ENCODE measurements at regions not wholly inside any gene's neighbourhood (a gene's known extent, or its start where the extent isn't known, plus 50 kb on each side); places are given as distances from the start of the nearest gene placed in this dataset.
A peak's percentile ranks its signal among the peaks of the same experiment; 100 is the strongest.

DNA sequence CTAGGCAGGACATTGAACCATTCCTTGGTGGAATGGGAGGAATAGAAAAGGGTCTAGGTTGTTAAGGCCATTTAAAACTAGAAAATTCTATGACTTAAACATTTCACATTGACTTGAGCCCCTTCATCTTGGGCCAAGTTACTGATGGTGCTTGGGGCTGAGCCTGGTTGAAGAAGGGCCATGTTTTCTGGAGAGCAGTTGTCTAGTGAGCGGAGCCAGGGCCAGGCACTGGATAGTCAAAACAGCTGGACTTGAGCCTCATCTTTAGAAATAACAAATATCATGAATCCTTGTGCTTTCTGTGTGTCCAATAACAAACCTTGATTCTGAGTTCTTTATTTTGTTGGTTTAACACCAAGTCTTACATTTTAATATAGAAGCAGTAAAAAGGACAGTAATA, 134.6 kb upstream of the TCF21 start (continued):
- TF ChIP-seq RARB (CRISPR knock-in tag; IDR thresholded peaks at IDR 0.05) (no peak), CHD2 (IDR thresholded peaks at IDR 0.05; ENCODE audit: low read length, partially characterized antibody) (no peak), RCOR1 (IDR thresholded peaks at IDR 0.05; ENCODE audit: low read depth, low read length) (no peak), ZFP36 (IDR thresholded peaks at IDR 0.05; ENCODE audit: borderline replicate concordance, partially characterized antibody) (no peak), PHF8 (IDR thresholded peaks at IDR 0.05; ENCODE audit: borderline replicate concordance, low read depth) (no peak), ZC3H11A (IDR thresholded peaks at IDR 0.05) (no peak), MAZ (IDR thresholded peaks at IDR 0.05; ENCODE audit: borderline replicate concordance, low read depth, low read length) (no peak)
- TF ChIP-seq, protein P1, sequence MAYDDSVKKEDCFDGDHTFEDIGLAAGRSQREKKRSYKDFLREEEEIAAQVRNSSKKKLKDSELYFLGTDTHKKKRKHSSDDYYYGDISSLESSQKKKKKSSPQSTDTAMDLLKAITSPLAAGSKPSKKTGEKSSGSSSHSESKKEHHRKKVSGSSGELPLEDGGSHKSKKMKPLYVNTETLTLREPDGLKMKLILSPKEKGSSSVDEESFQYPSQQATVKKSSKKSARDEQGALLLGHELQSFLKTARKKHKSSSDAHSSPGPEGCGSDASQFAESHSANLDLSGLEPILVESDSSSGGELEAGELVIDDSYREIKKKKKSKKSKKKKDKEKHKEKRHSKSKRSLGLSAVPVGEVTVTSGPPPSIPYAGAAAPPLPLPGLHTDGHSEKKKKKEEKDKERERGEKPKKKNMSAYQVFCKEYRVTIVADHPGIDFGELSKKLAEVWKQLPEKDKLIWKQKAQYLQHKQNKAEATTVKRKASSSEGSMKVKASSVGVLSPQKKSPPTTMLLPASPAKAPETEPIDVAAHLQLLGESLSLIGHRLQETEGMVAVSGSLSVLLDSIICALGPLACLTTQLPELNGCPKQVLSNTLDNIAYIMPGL (CRISPR knock-in tag; IDR thresholded peaks at IDR 0.05; ENCODE audit: borderline replicate concordance): no peak
- TF ChIP-seq, protein P2, sequence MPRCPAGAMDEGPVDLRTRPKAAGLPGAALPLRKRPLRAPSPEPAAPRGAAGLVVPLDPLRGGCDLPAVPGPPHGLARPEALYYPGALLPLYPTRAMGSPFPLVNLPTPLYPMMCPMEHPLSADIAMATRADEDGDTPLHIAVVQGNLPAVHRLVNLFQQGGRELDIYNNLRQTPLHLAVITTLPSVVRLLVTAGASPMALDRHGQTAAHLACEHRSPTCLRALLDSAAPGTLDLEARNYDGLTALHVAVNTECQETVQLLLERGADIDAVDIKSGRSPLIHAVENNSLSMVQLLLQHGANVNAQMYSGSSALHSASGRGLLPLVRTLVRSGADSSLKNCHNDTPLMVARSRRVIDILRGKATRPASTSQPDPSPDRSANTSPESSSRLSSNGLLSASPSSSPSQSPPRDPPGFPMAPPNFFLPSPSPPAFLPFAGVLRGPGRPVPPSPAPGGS (IDR thresholded peaks at IDR 0.05): no peak

DNA sequence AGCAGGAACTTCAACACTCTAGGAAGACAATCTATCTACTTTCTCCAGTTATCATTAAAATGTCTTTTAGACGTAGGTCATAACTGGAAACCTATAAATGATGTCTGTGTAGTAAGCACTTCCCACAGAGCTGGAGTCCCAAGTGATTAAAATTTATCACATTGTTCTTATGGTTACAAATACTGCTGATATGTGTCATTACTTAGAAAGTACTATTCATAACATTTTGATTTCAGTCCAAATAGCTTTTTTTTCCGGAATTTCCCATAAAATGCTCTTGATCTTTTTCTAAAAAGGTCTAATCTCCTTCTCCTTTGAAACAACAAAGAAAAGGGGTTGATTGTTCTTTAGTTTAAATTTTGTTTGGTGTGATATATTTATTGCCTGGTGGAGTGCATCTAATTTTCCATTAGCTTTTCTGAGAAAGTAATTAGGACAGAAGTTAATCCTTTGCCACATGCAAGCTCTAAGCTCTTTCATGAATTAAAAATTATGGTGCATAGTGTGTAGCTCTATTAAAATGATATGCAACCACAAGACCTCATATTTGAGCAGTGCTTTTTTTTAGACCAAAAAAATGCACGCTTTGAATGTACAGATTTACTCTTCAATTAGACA, 132.7 kb upstream of the TCF21 start:
- FAIRE-seq (no peak), DNase-seq (ENCODE audit: low read depth in 1 of 2, low spot score in 1 of 2) (no peak), ATAC-seq (no peak)
- Histone ChIP-seq H3K4me3 (no peak overlapping the region), H3K27ac (0 out of 6 replicates have a peak overlapping the region, but pooled peaks of 1 of the 2 experiments have one; percentile 34), H3K4me2 (no peak overlapping the region), H3K4me1 (peaks cover 33% of the 10 kb centered on the region), H3K9me3 (no peaks in the 10 kb centered on the region)
- CTCF ChIA-PET: no interaction called here
- POLR2A ChIA-PET: no interaction called here
- WGBS (ENCODE audit: missing lambda C conversion rate): 87% methylated on average over 3 of the region's 3 CpGs
- TF ChIP-seq EHF (CRISPR knock-in tag; IDR thresholded peaks at IDR 0.05): no peak
- no peak for TF ChIP-seq ZSCAN20 (CRISPR knock-in tag; IDR thresholded peaks at IDR 0.05)
- TF ChIP-seq, protein P3, sequence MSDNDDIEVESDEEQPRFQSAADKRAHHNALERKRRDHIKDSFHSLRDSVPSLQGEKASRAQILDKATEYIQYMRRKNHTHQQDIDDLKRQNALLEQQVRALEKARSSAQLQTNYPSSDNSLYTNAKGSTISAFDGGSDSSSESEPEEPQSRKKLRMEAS (IDR thresholded peaks at IDR 0.05): no peak
- TF ChIP-seq, protein P4, sequence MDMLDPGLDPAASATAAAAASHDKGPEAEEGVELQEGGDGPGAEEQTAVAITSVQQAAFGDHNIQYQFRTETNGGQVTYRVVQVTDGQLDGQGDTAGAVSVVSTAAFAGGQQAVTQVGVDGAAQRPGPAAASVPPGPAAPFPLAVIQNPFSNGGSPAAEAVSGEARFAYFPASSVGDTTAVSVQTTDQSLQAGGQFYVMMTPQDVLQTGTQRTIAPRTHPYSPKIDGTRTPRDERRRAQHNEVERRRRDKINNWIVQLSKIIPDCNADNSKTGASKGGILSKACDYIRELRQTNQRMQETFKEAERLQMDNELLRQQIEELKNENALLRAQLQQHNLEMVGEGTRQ (IDR thresholded peaks at IDR 0.05): no peak
- TF ChIP-seq KDM5A (IDR thresholded peaks at IDR 0.05): no peak
- TF ChIP-seq TFCP2L1 (CRISPR knock-in tag; IDR thresholded peaks at IDR 0.05): no peak
- no peak for TF ChIP-seq ZNF302 (CRISPR knock-in tag; IDR thresholded peaks at IDR 0.05)
- TF ChIP-seq HDAC2 (IDR thresholded peaks at IDR 0.05): no peak
- no peak for TF ChIP-seq FOXS1 (CRISPR knock-in tag; IDR thresholded peaks at IDR 0.05)
- TF ChIP-seq ESRRA (IDR thresholded peaks at IDR 0.05; ENCODE audit: borderline replicate concordance, low read length): no peak

DNA sequence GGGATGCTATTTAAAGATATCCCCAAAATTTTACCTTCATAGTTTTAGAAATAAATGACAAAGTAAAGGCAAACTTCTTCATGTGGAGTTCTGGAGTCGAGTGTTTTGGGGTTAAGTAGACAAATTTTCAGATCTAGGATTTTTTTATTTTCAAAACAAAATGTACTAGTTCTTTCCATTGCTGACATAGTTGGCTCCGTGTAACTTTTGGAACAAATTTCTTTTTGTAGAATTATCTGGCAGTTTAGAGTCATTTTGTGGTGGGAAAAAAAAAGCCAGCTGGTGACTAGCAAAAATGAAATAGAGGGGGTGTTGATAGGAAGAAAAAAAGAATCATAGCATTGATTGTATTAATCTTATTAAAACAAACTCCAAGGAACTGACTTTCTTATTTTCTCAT, 131.6 kb upstream of the TCF21 start:
- FAIRE-seq (no peak), DNase-seq (ENCODE audit: low read depth in 1 of 2, low spot score in 1 of 2) (no peak), ATAC-seq (no peak)
- Histone ChIP-seq H3K9me3 (no peaks in the 10 kb centered on the region), H3K4me3 (no peak overlapping the region), H3K4me2 (no peak overlapping the region), H3K27ac (no peak overlapping the region), H3K4me1 (peaks cover 30% of the 10 kb centered on the region)
- ChIA-PET CTCF (no interaction called here), POLR2A (no interaction called here)
- no peak for TF ChIP-seq RFX5 (IDR thresholded peaks at IDR 0.05)
- TF ChIP-seq ZFP36 (IDR thresholded peaks at IDR 0.05; ENCODE audit: borderline replicate concordance, partially characterized antibody): no peak
- TF ChIP-seq SMC3 (IDR thresholded peaks at IDR 0.05): no peak
- no peak for TF ChIP-seq HEYL (CRISPR knock-in tag; IDR thresholded peaks at IDR 0.05)
- TF ChIP-seq, protein P2 (IDR thresholded peaks at IDR 0.05): no peak
- no peak for TF ChIP-seq SREBF2 (IDR thresholded peaks at IDR 0.05)
- no peak for TF ChIP-seq POLR2AphosphoS2 (conservative IDR thresholded peaks at IDR 0.05; ENCODE audit: low read length)
- TF ChIP-seq, protein P5, sequence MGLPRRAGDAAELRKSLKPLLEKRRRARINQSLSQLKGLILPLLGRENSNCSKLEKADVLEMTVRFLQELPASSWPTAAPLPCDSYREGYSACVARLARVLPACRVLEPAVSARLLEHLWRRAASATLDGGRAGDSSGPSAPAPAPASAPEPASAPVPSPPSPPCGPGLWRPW (IDR thresholded peaks at IDR 0.05): no peak
- no peak for TF ChIP-seq HOXB5 (CRISPR knock-in tag; IDR thresholded peaks at IDR 0.05)
- TF ChIP-seq, protein P1 (CRISPR knock-in tag; IDR thresholded peaks at IDR 0.05; ENCODE audit: borderline replicate concordance): no peak
- no peak for TF ChIP-seq CHD4 (IDR thresholded peaks at IDR 0.05; ENCODE audit: borderline replicate concordance)
- WGBS (ENCODE audit: missing lambda C conversion rate): 86% methylated on average over 2 of the region's 2 CpGs

Measured in A549 (cell line).